HG03457 (cell line): ENCODE measurements at regions not wholly inside any gene's neighbourhood (a gene's known extent, or its start where the extent isn't known, plus 50 kb on each side); places are given as distances from the start of the nearest gene placed in this dataset.
"Not testable (repeated sequence)": the region's sequence is repeated elsewhere in the genome, so short reads cannot be mapped to it uniquely, and the experiment has no call there.

Source experiments
- ATAC-seq: cut with Tn5 transposase; IDR thresholded peaks from one replicate; pipeline ENCODE4 v1.9.1; 2021; ENCODE audit warnings: moderate number of reproducible peaks; ENCODE audit not compliant: unreplicated experiment

DNA sequence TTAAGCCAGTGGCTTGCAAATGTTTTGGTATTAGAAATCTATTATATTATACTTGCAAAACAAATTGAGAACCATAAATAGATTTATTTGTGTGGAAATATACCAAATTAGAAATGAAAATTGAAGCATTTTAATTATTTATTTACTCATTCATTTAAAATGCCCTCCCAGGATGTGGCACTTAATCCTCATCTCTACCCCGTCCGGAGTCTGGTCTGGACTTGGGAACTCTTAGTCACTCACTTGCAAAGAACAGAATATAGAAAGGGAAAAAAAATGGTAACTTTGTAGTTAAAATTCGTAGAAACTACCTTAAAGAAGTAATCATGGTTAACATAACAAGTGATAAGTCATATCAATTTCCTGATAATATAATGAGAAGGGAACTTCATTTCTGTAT lies 775.9 kb upstream of the INTU start:
- ATAC-seq, result no peak

DNA sequence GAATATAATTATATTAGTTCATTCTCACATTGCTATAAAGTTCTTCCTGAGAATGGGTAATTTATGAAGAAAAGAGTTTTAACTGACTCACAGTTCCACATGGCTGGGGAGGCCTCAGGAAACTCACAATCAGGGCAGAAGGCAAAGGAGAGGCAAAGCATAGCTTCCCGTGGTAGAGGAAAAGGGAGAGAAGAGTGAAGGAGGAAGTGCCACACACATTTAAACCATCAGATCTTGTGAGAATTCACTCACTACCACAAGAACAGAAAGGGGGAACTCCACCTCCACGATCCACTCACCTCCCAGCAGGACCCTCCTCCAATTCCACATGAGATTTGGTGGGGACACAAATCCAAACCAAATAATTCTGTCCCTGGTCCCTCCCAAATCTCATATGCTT lies 773.4 kb upstream of the INTU start:
- ATAC-seq, result no peak

DNA sequence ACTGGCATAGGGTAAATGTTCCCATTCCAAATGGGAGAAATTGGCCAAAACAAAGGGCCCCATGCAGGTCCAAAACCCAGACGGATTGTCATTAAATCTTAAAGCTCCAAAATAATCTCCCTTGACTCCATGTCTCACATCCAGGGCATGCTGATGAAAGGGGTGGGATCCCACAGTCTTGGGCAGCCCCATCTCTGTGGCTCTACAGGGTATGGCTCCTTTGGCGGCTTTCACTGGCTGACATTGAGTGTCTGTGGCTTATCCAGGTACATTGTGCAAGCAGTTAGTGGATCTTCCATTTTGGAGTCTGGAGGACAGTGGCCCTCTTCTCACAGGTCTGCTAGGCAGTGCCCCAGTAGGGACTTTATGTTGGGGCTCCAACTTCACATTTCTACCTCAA lies 772.9 kb upstream of the INTU start:
- no peak for ATAC-seq

DNA sequence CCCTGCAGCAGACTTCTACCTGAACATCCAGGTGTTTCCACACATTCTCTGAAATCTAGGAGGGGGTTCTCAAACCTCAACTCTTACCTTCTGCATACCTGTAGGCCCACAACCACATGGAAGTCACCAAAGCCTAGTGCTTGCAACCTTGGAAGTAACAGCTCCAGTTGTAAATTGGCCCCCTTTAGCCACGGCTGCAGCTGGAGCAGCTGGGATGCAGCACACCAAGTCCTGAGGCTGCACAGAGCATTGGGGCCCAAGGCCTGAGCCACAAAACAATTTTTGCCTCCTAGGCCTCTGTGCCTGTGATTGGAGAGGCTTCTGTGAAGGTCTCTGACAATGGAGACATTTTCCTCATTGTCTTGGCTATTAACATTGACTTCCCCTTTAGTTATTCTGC lies 772.4 kb upstream of the INTU start:
- ATAC-seq, result no peak

DNA sequence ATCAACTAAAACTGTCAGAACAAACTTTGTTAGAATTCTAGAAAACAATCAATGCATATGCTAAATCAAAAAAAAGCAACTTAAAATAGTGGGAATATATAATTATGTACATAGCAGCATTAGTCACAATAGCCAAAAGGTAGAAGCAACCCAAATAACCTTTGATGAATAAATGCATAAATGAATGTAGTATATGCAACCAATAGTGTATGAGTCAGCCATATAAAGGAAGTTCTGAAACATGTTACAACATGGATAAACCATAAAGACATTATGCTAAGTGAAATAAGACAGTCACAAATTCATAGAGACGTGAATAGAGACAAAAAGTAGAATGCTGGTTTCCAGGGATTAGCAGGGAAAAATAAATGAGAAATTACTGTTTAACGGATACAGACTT lies 762.8 kb upstream of the INTU start:
- ATAC-seq, result no peak

DNA sequence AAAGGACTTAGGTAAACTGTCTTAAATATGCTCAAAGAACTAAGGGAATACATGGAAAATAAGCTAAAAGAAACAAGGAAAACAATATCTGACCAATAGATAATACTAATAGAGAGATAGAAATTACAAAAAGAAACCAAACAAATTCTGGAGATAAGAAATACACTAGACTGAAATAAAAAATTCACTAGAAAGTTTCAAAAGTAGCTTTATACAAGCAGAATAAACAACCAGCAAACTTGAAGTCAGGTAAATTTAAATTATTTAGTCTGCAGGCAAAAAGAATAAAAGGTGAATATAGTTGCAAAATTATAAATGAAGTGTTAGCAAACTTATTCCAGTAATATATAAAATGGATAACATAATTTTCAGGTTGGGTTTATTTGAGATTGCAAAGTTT lies 760.9 kb upstream of the INTU start:
- ATAC-seq, result no peak

DNA sequence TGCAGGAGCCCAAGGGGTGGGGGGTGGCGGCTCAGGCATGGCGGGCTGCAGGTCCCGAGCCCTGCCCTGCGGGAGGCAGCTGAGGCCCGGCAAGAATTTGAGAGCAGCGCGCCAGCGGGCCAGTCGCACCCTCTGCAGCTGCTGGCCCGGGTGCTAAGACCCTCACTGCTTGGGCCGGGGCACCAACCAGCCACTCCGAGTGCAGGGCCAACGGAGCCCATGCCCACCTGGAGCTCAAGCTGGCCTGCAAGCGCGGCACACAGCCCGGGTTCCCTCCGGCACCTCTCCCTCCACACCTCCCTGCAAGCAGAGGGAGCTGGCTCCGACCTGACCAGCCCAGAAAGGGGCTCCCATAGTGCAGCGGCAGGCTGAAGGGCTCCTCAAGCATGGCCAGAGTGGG lies 758.2 kb upstream of the INTU start:
- no peak for ATAC-seq

DNA sequence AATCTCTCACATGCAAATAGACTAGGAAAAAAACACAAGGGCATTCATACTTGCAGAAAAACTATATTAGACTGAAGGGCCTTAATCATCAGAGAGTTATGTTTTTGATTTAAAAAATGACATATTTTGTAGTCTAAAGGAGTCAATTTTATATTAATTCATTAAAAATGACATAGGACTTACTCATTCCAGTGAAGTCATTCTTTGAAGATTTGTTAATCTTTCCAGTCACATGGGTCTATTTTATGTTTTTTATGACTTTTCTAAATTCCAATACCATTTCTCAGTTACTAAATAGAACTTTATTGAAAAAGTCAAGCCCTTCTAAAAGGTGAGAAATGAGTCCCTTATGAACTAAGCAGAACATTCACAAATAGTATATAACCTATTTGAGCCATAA lies 743.8 kb upstream of the INTU start:
- ATAC-seq, result no peak

DNA sequence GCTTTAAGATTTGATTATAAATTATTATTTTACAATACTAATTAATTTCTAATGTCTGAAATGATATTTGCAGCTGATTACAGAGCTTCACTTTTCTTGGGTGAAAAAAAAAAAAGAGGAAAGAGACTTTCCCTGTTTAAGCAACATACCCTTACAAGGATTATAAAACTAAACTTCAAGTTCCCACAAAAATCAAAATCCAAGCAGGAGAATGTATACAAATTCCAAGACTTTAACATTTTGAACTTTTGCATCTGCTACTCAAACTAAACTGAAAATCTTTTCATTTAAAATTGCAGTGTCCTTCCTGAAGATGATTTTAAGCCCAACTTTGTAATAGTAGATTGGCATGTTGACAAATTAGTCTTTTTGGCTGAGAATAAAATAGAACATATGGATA lies 742.4 kb upstream of the INTU start:
- no peak for ATAC-seq

DNA sequence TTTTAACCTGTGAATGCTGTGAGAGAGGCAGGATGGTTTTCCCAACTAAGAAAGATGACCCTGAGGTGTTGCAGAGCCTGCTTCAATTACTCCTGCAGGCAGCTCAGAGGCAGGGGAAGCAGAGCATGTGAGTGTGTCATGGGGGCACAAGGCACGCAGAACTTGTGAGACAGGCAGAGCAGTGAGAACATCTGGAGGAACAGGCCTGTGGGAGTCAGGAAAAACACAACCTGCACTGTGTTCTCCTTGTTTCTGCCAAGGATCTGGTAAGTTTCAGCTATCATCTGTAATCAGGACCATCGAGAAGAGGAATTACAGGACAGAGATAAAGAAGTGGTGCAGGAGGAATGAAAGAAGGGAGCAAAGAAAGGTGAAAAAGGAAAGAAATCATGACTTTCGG lies 741.8 kb upstream of the INTU start:
- ATAC-seq, result no peak

DNA sequence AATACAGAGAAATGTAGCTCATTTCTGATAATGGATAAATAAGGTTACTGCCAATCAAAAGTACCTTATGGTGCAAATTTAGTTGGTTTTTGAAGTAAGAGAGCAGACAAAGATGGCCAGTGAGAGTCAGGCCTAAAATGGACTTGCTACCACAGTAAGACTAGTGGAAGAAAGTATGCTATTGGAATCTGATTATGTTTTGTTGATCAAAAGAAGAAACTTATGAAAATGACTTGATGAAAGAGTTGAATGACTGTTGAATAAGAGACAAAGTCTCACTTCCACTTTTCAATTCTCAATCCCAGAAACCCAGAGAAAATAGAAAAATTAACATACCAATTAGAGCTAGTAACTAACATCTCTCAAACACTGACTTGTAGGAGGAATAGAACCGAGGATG lies 737.8 kb upstream of the INTU start:
- ATAC-seq, result no peak

DNA sequence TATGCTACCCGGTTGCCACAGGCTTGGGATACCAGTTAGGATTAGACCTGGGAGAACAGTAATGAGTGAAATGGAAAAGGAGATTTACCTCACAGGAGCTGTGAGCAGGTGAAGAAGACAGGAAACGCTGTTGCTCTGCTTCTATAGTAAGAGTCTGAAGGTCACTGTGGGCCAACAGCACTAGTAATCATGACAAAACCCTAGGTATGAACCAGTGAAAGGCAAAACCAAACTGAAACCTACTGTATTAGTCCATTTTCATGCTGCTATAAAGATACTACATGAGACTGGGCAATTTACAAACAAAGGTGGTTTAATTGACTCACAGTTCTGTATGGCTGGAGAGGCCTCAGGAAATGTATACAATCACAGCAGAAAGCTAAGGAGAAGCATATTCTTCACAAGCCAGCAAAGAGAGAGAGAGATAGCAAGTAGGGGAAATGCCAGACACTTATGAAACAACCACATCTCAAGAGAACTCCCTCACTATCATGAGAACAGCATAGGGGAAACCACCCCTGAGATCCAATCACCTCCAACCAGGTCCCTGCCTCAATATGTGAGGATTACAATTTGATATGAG lies 736.7 kb upstream of the INTU start:
- no peak for ATAC-seq

DNA sequence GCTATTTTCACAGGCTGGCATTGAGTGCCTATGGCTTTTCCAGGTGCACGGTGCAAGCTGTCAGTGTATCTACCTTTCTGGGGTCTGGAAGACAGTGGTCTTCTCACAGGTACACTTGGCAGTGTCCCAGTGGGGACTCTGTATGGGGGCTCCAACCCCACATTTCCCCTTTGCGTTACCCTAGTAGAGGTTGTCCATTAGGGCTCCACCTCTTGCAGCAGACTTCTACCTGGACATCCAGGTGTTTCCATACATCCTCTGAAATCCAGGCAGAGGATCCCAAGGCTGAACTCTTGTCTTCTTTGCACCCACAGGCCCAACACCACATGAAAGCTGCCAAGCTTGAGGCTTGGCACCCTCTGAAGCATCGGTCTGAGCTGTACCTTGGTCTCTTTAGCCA lies 735.7 kb upstream of the INTU start:
- ATAC-seq, result no peak

DNA sequence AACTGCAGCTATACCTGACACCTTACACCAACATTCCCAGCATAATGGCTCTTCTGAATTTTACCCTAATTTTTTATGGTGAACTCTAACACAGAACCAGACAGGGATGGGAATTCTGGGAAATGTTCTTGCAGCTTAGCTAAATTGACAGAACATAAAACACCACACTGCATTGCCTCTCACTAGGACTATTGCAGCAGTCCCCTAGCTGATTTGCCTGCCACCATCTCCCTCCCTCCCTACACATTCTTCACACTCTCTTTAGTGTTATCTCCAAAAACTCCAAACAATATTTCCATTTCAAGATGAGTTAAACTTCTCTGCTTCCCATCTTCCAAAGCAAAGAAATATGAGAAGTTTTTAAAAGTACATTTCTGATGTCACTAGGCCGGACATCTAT lies 733.9 kb upstream of the INTU start:
- ATAC-seq, result no peak

DNA sequence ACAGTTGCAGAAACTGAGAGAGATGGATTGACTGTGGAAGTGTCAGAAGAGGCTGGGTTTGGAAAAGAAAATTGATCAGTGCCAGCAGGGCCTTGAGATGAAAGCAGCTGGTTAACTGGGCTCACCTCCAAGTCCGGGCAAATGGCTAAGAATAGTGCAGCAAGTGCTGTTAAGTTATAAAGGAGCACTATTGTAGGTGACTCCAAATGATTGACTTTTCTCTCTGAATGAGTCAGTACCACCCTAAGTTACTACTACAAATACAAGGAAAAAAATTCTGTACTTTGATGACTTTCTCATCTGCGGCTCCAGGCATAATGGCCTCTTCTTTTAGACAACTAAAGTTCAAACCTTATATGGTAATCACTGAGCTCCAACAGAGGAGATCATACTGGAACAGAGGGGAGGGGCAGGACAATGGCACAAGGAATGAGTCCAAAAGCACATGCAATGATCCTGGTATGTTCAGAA lies 733.4 kb upstream of the INTU start:
- ATAC-seq, result no peak

DNA sequence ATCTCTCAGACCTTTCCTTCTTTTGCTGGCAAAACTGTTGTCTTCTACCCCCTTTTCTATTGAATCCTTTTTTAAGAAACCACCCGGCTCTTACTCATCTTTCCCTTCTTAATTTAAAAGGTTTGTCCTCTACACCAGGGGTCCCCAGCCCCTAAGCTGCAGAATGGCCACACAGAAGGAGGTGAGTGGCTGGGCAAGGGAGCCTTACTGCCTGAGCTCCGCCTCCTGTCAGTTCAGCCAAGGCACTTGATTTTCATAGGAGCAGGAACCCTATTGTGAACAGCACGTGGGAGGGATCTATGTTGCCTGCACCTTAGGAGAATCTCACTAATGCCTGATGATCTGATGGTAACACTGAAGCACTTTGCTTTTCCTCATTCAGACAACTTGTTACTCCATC lies 726.3 kb upstream of the INTU start:
- ATAC-seq, result no peak

DNA sequence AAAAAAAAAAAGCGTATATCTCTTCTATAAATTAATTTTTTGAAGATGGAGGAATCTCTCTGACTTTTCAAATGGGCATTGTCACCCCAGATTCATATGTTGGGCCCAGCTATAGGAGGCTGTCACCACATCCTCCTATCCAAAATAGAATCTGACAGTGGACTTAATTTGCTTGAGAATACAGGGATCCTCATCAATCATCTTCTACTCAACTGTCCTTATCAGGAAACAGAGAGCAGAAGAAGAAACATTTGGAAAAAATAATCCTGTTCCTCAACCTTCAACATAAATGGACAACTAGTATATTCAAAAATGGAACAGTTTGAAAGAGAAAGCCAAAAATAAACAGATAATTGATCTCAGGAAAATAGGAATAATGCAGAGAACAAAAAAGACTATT lies 725.4 kb upstream of the INTU start:
- ATAC-seq, result no peak

DNA sequence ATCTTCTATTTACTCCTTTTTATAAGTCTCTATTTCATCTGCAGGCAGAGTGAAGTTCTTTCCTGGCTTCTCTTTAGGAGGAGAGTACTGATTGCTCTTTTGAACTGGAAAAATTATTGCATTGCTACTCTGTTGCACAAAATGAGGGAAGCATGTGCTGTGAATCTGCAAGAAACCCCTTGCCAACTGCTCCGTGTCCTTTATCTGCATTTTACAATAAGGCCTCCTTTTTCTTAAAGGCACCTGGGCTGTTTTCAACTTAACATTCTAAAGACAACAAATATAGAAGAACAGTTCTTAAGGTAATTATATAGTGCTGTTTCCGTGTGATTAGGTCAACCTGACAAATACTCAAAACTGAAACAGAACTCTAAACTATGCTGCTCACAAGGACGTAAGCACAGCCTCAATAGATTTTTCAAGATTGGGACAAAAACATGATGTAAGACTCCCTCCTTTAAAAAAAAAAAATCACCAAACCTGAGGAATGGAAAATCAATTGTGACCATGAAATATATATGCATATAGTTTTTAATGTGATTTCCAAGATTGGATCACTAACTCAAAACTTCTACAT lies 716.6 kb upstream of the INTU start:
- ATAC-seq, result no peak

DNA sequence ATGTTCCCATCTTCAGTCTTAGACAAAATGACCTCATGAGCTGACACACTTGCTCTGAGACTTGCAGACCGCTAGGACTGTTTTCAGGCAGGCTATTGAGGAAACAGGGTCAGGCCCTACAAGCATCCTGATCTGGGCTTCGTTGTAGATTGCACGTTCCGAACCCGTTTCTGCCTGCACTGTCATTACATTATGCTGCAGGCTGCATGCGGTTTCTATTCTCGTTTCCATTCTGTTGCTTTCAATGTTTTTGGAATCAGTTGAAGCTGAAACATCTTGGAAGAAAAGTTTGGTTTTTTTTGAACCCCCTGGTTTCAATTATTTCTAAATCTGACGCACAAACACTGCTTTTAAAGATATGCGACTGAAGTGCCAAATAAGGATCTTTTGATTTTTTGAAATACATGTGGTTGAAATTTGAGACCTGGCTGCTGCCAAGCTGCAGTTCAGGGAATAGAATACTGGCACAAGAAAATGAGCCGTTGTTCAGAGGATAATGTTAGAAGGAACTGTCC lies 716.1 kb upstream of the INTU start:
- ATAC-seq, result no peak

DNA sequence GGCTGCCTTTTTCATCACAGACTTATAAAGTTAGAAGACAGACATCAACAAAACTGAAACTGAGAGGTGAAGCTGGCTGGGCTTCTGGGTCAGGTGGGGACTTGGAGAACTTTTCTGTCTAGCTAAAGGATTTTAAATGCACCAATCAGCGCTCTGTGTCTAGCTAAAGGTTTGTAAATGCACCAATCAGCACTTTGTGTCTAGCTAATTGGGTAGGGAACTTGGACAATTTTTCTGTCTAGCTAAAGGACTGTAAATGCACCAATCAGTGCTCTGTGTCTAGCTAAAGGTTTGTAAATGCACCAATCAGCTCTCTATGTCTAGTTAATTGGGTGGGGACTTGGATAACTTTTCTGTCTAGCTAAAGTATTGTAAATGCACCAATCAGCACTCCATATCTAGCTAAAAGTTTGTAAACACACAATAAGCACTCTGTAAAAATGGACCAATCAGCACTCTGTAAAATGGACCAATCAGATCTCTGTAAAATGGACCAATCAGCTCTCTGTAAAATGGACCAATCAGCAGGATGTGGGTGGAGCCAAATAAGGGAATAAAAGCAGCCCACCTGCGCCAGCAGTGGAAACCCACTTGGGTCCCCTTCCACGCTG lies 710.3 kb upstream of the INTU start:
- not testable (repeated sequence) for ATAC-seq

DNA sequence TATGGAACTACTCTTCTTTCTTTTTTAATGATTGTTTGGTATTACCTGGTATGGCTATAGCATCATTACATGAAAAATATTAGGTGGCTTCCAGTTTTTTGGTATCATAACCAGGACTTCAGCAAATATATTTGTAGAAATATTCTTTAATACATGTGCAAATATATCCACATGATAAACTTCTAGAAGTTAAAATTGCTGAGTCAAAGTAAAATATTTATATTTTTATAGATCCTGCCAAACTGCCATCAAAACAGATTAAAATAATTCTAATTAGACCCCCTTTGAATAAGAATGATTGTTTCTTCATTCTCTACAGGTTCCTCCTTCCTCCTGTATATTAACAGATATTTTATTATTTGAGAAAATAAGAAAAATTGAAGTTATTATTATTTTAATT lies 708.5 kb upstream of the INTU start:
- no peak for ATAC-seq

DNA sequence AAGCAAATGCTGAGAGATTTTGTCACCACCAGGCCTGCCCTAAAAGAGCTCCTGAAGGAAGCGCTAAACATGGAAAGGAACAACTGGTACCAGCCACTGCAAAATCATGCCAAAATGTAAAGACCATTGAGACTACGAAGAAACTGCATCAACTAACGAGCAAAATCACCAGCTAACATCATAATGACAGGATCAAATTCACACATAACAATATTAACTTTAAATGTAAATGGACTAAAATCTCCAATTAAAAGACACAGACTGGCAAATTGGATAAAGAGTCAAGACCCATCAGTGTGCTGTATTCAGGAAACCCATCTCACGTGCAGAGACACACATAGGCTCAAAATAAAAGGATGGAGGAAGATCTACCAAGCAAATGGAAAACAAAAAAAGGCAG lies 702.7 kb upstream of the INTU start:
- ATAC-seq, result not testable (repeated sequence)

DNA sequence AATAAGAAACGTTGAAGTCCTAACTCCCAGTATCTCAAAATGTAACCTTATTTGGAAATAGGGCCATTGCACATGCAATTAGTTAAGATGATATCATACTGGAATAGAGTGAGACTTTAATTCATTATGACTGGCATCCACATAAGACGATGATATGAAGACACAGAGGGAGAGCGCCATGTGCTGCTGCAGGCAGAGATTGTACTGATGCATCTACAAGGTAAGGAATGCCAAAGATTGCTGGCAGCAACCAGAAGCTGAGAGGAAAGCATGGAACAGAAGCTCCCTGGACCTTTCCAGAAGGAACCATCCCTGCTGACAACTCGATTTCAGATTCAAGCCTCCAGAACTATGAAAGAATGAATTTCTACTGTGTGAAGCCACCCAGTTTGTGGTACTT lies 697.0 kb upstream of the INTU start:
- ATAC-seq, result no peak
